ENCODE measurements at regions not wholly inside any gene's neighbourhood (a gene's known extent, or its start where the extent isn't known, plus 50 kb on each side); places are given as distances from the start of the nearest gene placed in this dataset.

- in situ Hi-C loops (cut with MboI; ENCODE audit: low pct_unique_long_range_greater_than_20kb, low sequenced_read_pairs, unreplicated experiment): no loop called here
- no peak for DNase-seq (ENCODE audit: low spot score)
- TF ChIP-seq, protein P1, sequence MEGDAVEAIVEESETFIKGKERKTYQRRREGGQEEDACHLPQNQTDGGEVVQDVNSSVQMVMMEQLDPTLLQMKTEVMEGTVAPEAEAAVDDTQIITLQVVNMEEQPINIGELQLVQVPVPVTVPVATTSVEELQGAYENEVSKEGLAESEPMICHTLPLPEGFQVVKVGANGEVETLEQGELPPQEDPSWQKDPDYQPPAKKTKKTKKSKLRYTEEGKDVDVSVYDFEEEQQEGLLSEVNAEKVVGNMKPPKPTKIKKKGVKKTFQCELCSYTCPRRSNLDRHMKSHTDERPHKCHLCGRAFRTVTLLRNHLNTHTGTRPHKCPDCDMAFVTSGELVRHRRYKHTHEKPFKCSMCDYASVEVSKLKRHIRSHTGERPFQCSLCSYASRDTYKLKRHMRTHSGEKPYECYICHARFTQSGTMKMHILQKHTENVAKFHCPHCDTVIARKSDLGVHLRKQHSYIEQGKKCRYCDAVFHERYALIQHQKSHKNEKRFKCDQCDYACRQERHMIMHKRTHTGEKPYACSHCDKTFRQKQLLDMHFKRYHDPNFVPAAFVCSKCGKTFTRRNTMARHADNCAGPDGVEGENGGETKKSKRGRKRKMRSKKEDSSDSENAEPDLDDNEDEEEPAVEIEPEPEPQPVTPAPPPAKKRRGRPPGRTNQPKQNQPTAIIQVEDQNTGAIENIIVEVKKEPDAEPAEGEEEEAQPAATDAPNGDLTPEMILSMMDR (IDR thresholded peaks at IDR 0.05; ENCODE audit: extremely low read depth, insufficient read depth, missing control alignments): no peak
Observed at GRCh38 chr21:16550118-16550517, 820.3 kb downstream of the USP25 start.

GRCh38 chr21:16550917-16551741 is 821.3 kb downstream of the USP25 start:
- TF ChIP-seq, protein P1 (IDR thresholded peaks at IDR 0.05; ENCODE audit: extremely low read depth, insufficient read depth, missing control alignments): no peak
- in situ Hi-C loops (cut with MboI; ENCODE audit: low pct_unique_long_range_greater_than_20kb, low sequenced_read_pairs, unreplicated experiment): no loop called here
- DNase-seq (ENCODE audit: low spot score): no peak

DNA sequence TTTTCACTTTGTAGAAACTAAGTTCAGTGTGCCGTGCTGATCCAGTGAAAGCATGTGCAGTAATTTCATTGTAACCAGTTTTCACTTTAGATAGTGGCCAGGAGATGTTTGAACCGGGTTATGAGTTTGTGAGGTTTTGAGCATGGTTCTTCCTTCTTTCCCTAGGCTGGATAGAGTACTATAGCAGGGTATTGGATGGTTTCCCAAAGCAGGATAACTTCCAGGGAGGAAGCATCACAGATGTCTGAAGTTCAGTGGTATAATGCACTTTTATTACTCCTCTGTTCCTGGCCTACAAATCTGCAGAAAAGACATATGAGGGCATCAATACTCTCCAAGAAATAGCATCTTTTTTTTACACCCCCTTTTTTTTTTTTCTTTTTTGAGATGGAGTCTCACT is 823.1 kb downstream of the USP25 start:
- DNase-seq (ENCODE audit: low spot score): no peak
- TF ChIP-seq, protein P1 (IDR thresholded peaks at IDR 0.05; ENCODE audit: extremely low read depth, insufficient read depth, missing control alignments): no peak
- in situ Hi-C loops (cut with MboI; ENCODE audit: low pct_unique_long_range_greater_than_20kb, low sequenced_read_pairs, unreplicated experiment): no loop called here

- in situ Hi-C loops (cut with MboI; ENCODE audit: low pct_unique_long_range_greater_than_20kb, low sequenced_read_pairs, unreplicated experiment): no loop called here
Observed at GRCh38 chr21:16554503-16554902, 824.7 kb downstream of the USP25 start.

DNA sequence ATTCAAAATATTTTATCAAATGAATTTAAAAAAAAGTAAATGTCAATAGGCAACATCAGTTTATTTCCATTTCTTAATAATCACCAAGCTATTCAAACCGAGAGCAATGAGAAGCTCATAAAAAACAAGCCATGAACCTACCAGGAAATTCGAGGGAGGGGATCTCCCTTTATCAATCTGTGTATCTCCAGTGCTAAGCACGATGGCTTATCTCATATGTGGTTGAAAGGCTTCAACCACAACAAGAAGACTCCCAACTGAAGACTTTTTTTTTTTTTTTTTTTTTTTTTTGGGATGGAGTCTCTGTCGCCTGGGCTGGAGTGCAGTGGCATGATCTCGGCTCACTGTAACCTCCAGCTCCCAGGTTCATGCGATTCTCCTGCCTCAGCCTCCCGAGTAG is 833.3 kb downstream of the USP25 start:
- DNase-seq (ENCODE audit: low spot score): no peak
- TF ChIP-seq, protein P1 (IDR thresholded peaks at IDR 0.05; ENCODE audit: extremely low read depth, insufficient read depth, missing control alignments): no peak
- in situ Hi-C loops (cut with MboI; ENCODE audit: low pct_unique_long_range_greater_than_20kb, low sequenced_read_pairs, unreplicated experiment): no loop called here

More at GRCh38 chr21:16554503-16554902, 824.7 kb downstream of the USP25 start:
- DNase-seq (ENCODE audit: low spot score): no peak
- TF ChIP-seq, protein P1 (IDR thresholded peaks at IDR 0.05; ENCODE audit: extremely low read depth, insufficient read depth, missing control alignments): no peak

GRCh38 chr21:16563795-16564194 is 834.0 kb downstream of the USP25 start:
- in situ Hi-C loops (cut with MboI; ENCODE audit: low pct_unique_long_range_greater_than_20kb, low sequenced_read_pairs, unreplicated experiment): no loop called here
- no peak for DNase-seq (ENCODE audit: low spot score)
- TF ChIP-seq, protein P1 (IDR thresholded peaks at IDR 0.05; ENCODE audit: extremely low read depth, insufficient read depth, missing control alignments): no peak
